SJCRH30 (cell line): ENCODE measurements at regions not wholly inside any gene's neighbourhood (a gene's known extent, or its start where the extent isn't known, plus 50 kb on each side); places are given as distances from the start of the nearest gene placed in this dataset.

ENCODE experiments used
- DNase-seq, 2 experiments: peaks; one replicate each; pipeline ENCODE4 v3.0.0-alpha.2; 2015 to 2020
- H3K27ac ChIP-seq: fragments of 250-450 bp; sonication (Bioruptor Pico); 2 replicates; pipeline ENCODE4 v1.5.1; 2020; ENCODE audit warnings: mild to moderate bottlenecking, moderate library complexity
- H3K27me3 ChIP-seq: fragments of 250-450 bp; sonication (Bioruptor Pico); 2 replicates; pipeline ENCODE4 v1.5.1; 2020; ENCODE audit warnings: mild to moderate bottlenecking, moderate library complexity
- H3K36me3 ChIP-seq: fragments of 250-450 bp; sonication (Bioruptor Pico); 2 replicates; pipeline ENCODE4 v1.5.1; 2020; ENCODE audit warnings: mild to moderate bottlenecking, moderate library complexity
- H3K4me1 ChIP-seq: fragments of 250-450 bp; sonication (Bioruptor Pico); 2 replicates; pipeline ENCODE4 v1.5.1; 2020; ENCODE audit warnings: mild to moderate bottlenecking, moderate library complexity
- H3K4me3 ChIP-seq: fragments of 250-450 bp; sonication (Bioruptor Pico); 2 replicates; pipeline ENCODE4 v1.5.1; 2020; ENCODE audit warnings: mild to moderate bottlenecking, moderate library complexity
- H3K9me3 ChIP-seq: fragments of 250-450 bp; sonication (Bioruptor Pico); replicated peaks from 2 replicates; pipeline ENCODE4 v1.5.1; 2020; ENCODE audit warnings: mild to moderate bottlenecking, moderate library complexity

DNA sequence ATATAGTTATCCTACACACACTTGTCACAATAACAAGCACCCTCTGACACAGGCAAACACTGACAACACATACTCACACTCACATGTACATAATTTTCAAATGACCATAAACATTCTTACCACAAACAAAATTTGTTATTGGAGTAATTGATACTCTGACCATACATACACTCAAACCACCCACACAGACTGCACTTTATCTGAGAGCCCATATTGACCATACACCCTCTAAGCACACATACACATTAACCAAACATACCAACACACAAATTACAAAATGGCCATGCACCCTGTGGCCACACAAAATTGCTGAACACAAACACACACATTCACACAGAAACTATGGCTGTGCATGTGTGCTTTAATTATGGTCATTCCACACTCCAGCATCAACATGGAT is 79.1 kb upstream of the FAM120A start:
- Histone ChIP-seq H3K27me3 (no peaks in the 10 kb centered on the region), H3K4me1 (no peaks in the 10 kb centered on the region), H3K9me3 (no peaks in the 10 kb centered on the region), H3K36me3 (no peaks in the 10 kb centered on the region), H3K27ac (no peak overlapping the region), H3K4me3 (no peak overlapping the region)
- DNase-seq = no peak

GRCh38 chr9:93376411-93376810 is 75.1 kb upstream of the FAM120A start:
- Histone ChIP-seq H3K4me3 (no peak overlapping the region), H3K4me1 (no peaks in the 10 kb centered on the region), H3K36me3 (no peaks in the 10 kb centered on the region), H3K27me3 (no peaks in the 10 kb centered on the region), H3K27ac (no peak overlapping the region), H3K9me3 (no peaks in the 10 kb centered on the region)
- no peak for DNase-seq

DNA sequence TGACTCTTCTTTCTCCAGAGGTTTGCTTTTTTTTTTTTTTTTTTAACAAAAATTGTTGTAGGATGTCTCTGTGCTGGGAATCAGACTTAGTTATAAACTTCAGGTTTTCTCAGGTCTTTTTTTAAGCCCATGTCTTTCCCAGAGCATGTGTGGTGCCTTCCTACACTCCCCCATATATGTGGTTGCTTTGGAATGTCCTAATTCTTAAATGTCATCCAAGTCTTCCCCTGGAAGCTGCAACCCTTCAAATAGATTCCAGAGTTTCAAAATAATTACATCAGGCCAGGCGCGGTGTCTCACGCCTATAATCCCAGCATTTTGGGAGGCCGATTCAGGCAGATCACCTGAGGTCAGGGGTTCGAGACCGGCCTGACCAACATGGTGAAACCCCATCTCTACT is 73.2 kb upstream of the FAM120A start:
- DNase-seq = no peak
- no peaks in the 10 kb centered on the region for H3K9me3 ChIP-seq
- H3K4me1 ChIP-seq = no peaks in the 10 kb centered on the region
- no peaks in the 10 kb centered on the region for H3K27me3 ChIP-seq
- no peaks in the 10 kb centered on the region for H3K36me3 ChIP-seq
- no peak overlapping the region for H3K4me3 ChIP-seq
- H3K27ac ChIP-seq = no peak overlapping the region

- H3K4me3 ChIP-seq = no peak overlapping the region
- no peak overlapping the region for H3K27ac ChIP-seq
- DNase-seq = no peak
- no peaks in the 10 kb centered on the region for H3K4me1 ChIP-seq
- H3K36me3 ChIP-seq = no peaks in the 10 kb centered on the region
- H3K9me3 ChIP-seq = no peaks in the 10 kb centered on the region
- no peaks in the 10 kb centered on the region for H3K27me3 ChIP-seq
Measured at GRCh38 chr9:93379051-93379450, 72.4 kb upstream of the FAM120A start.

- Histone ChIP-seq H3K27ac (no peak overlapping the region), H3K4me3 (no peak overlapping the region), H3K4me1 (no peaks in the 10 kb centered on the region), H3K36me3 (no peaks in the 10 kb centered on the region), H3K9me3 (no peaks in the 10 kb centered on the region), H3K27me3 (no peaks in the 10 kb centered on the region)
- no peak for DNase-seq
Measured at GRCh38 chr9:93380410-93381060, 71.0 kb upstream of the FAM120A start.

GRCh38 chr9:93387791-93388190 is 63.7 kb upstream of the FAM120A start:
- Histone ChIP-seq H3K4me3 (no peak overlapping the region), H3K4me1 (no peaks in the 10 kb centered on the region; the same call in 1 of the 2 replicates), H3K36me3 (no peaks in the 10 kb centered on the region), H3K27me3 (peaks cover 2% of the 10 kb centered on the region; the same call in 1 of the 2 replicates), H3K9me3 (no peaks in the 10 kb centered on the region), H3K27ac (no peak overlapping the region)
- DNase-seq = peak in 1 of 2 experiments; percentile 28

- Histone ChIP-seq H3K4me3 (no peak overlapping the region), H3K27me3 (peaks cover 2% of the 10 kb centered on the region; the same call in 1 of the 2 replicates), H3K27ac (no peak overlapping the region), H3K4me1 (no peaks in the 10 kb centered on the region; the same call in 1 of the 2 replicates), H3K9me3 (no peaks in the 10 kb centered on the region), H3K36me3 (no peaks in the 10 kb centered on the region)
- DNase-seq = no peak
Measured at GRCh38 chr9:93390953-93391515, 60.5 kb upstream of the FAM120A start.

GRCh38 chr9:93391898-93392297 is 59.6 kb upstream of the FAM120A start:
- DNase-seq = no peak
- Histone ChIP-seq H3K27me3 (peaks cover 2% of the 10 kb centered on the region; the same call in 1 of the 2 replicates), H3K27ac (no peak overlapping the region), H3K36me3 (no peaks in the 10 kb centered on the region), H3K9me3 (no peaks in the 10 kb centered on the region), H3K4me3 (no peak overlapping the region), H3K4me1 (no peaks in the 10 kb centered on the region; the same call in 1 of the 2 replicates)

DNA sequence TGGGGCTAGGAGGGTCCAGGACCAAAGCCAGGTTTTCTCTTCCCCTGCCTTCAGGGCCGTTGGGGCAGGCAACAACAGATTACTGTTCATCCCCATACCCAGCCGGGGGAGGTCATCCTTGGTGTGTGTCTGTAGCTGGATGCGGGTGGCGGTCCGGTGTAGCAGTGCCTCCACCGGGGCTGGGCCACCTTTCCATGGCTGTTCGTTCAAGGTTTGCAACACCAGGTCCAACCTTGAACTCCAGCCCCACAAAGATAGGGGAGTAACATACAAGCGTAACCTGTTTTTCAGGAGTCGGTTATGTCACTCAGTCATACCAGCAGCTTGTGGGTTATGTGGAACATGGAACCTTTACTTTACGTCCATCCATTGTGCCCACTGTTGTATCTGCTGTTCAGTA is 58.5 kb upstream of the FAM120A start:
- H3K27me3 ChIP-seq = peaks cover 2% of the 10 kb centered on the region; the same call in 1 of the 2 replicates
- no peaks in the 10 kb centered on the region for H3K36me3 ChIP-seq
- no peaks in the 10 kb centered on the region for H3K9me3 ChIP-seq
- H3K4me3 ChIP-seq = no peak overlapping the region
- H3K4me1 ChIP-seq = no peaks in the 10 kb centered on the region
- no peak overlapping the region for H3K27ac ChIP-seq
- DNase-seq = no peak
